ENCODE measurements at regions not wholly inside any gene's neighbourhood (a gene's known extent, or its start where the extent isn't known, plus 50 kb on each side); places are given as distances from the start of the nearest gene placed in this dataset.

GRCh38 chr3:194806991-194807630 lies 121.4 kb downstream of the FAM43A start:
- no peak for DNase-seq

GRCh38 chr3:194808640-194809097 lies 123.0 kb downstream of the FAM43A start:
- no peak for DNase-seq

GRCh38 chr3:194809382-194809781 lies 123.7 kb downstream of the FAM43A start:
- no peak for DNase-seq

GRCh38 chr3:194810076-194810475 lies 124.4 kb downstream of the FAM43A start:
- no peak for DNase-seq

- no peak for DNase-seq
Observed at GRCh38 chr3:194811118-194811517, 125.4 kb downstream of the FAM43A start.

GRCh38 chr3:194812176-194812575 lies 126.5 kb downstream of the FAM43A start:
- no peak for DNase-seq

- no peak for DNase-seq
Observed at GRCh38 chr3:194814878-194815357, 129.2 kb downstream of the FAM43A start.

- no peak for DNase-seq
Observed at GRCh38 chr3:194816748-194817591, 131.3 kb downstream of the FAM43A start.

- DNase-seq = no peak
Observed at GRCh38 chr3:194817592-194817930, 131.9 kb downstream of the FAM43A start.

- no peak for DNase-seq
Observed at GRCh38 chr3:194817936-194818335, 132.3 kb downstream of the FAM43A start.

- no peak for DNase-seq
Observed at GRCh38 chr3:194824100-194824499, 138.4 kb downstream of the FAM43A start.

- DNase-seq = no peak
Observed at GRCh38 chr3:194824701-194825111, 139.0 kb downstream of the FAM43A start.

- no peak for DNase-seq
Observed at GRCh38 chr3:194826594-194826993, 140.9 kb downstream of the FAM43A start.

- no peak for DNase-seq
Observed at GRCh38 chr3:194827486-194827885, 141.8 kb downstream of the FAM43A start.

- no peak for DNase-seq
Observed at GRCh38 chr3:194828116-194828515, 142.4 kb downstream of the FAM43A start.

GRCh38 chr3:194828926-194829325 lies 143.2 kb downstream of the FAM43A start:
- no peak for DNase-seq

- no peak for DNase-seq
Observed at GRCh38 chr3:194830401-194830800, 144.7 kb downstream of the FAM43A start.

- no peak for DNase-seq
Observed at GRCh38 chr3:194830978-194831377, 145.3 kb downstream of the FAM43A start.

GRCh38 chr3:194832346-194833104 lies 146.8 kb downstream of the FAM43A start:
- DNase-seq = no peak

GRCh38 chr3:194833114-194833910 lies 147.6 kb downstream of the FAM43A start:
- no peak for DNase-seq

GRCh38 chr3:194836661-194837060 lies 151.0 kb downstream of the FAM43A start:
- no peak for DNase-seq

GRCh38 chr3:194837457-194838127 lies 151.9 kb downstream of the FAM43A start:
- DNase-seq = no peak
